ENCODE measurements at regions not wholly inside any gene's neighbourhood (a gene's known extent, or its start where the extent isn't known, plus 50 kb on each side); places are given as distances from the start of the nearest gene placed in this dataset.
"Not testable (repeated sequence)": the region's sequence is repeated elsewhere in the genome, so short reads cannot be mapped to it uniquely, and the experiment has no call there.

- no peak for DNase-seq (ENCODE audit: low read depth)
Observed at GRCh38 chr15:66884115-66884622, 181.2 kb upstream of the SMAD3 start.

GRCh38 chr15:66884661-66885237 is 180.7 kb upstream of the SMAD3 start:
- DNase-seq (ENCODE audit: low read depth): no peak

DNA sequence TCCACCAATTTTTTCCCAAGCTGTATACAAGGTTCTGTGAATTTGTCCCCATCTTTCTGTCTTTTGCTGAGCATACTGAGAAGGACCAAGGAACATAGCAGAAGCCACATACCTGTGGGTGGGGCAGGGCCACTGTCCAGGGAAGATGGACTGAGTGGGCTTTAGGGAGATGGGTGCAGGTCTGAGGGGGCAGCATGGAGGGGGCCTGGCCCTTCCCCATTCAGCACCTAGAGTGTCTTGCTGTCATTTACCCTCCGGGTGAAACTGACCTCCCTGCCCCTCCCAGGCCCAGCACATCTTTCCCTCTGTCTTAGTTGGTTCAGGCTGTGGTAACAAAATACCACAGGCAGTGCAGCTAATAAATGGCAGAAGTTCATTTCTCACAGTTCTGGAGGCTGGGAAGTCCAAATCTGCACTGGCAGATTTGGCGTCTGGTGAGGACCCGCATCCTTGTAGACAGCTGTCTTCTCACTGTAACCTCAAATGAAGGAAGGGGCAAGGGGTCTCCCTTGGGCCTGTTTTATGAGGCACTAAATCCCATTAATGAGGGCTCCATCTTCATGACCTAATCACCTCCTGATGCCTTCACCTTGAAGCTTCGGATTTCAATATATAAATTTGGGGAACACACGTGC is 180.0 kb upstream of the SMAD3 start:
- DNase-seq (ENCODE audit: low read depth): no peak

GRCh38 chr15:66886241-66886675 is 179.1 kb upstream of the SMAD3 start:
- no peak for DNase-seq (ENCODE audit: low read depth)

- no peak for DNase-seq (ENCODE audit: low read depth)
Observed at GRCh38 chr15:66886686-66887273, 178.6 kb upstream of the SMAD3 start.

DNA sequence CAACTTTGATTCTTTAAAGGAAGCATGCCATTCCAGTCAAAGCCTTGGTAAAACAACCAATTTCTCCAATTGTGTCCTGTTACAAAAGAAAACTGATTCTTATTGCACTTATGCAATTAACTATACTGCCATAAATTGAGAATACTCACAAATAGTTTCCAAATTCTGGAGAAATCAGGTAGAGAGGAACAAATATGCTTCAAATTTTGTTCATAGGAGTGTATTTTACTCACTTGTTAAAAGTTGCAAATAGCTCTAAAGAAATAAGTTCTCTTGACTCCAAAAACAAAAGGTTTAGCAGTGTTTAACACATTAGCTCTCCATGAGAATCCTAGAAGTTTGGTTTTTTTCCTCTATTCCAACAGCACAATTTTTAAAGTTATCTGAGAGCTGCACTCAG is 176.1 kb upstream of the SMAD3 start:
- DNase-seq (ENCODE audit: low read depth): not testable (repeated sequence)

GRCh38 chr15:66891776-66892175 is 173.6 kb upstream of the SMAD3 start:
- no peak for DNase-seq (ENCODE audit: low read depth)

- no peak for DNase-seq (ENCODE audit: low read depth)
Observed at GRCh38 chr15:66893294-66893693, 172.1 kb upstream of the SMAD3 start.

DNA sequence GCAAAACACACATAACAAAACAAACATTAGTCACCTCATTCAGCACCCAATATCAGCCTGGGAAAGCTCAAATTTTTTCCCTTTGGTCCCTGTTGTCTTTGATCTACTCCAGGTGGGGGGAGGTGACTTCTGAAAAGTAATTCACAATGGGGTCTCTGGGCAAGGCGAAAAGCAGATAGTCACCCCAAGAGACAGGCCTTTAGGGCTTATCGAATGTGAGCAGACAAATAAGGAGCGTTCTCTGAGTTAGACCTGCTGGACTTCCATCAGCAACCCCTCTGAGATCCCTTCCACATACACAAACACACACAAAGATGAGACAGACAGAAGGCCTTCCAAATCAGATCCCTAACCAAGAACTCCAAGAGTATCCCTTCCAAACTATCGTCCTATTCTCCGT is 171.0 kb upstream of the SMAD3 start:
- DNase-seq (ENCODE audit: low read depth): no peak

- DNase-seq (ENCODE audit: low read depth): no peak
Observed at GRCh38 chr15:66894986-66895780, 170.2 kb upstream of the SMAD3 start.

GRCh38 chr15:66895794-66896453 is 169.5 kb upstream of the SMAD3 start:
- no peak for DNase-seq (ENCODE audit: low read depth)

DNA sequence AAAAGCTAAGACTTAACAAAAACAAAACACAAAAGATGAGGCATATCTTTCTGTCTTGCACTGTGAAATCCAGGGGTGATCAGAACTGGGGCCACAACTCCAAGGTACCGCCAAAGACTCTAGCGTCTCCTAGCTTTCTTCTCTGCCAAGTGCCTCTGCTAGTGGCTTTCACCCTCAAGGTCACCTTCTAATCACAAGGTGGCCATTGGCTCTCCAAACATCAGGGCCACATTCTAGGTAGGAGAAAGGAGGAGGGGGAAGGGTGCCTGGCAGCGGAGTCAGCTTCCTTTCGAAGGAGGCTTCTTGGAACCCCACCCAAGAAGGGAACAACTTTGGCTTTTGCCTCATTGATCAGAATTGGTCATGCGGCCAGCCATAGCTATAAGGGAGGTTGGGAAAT is 168.8 kb upstream of the SMAD3 start:
- DNase-seq (ENCODE audit: low read depth): no peak

GRCh38 chr15:66897416-66897815 is 168.0 kb upstream of the SMAD3 start:
- DNase-seq (ENCODE audit: low read depth): no peak

DNA sequence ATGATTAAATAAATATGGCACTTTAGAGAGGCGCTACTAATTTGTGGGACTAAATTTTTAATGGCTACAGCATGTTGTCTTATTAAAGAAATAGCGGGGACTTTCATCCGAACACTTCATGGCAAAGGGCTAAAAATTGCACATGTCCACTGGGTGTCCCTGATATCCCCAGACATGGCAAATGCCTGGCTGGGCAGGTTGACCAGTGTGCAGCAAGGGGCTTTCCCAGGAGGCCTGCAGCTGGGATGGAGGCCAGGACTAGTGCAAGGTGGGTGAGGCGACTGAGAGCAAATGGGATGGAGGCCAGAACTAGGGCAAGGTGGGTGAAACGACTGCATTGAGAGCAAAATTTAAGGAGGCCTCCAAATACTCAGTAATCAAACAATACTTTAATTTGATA is 167.4 kb upstream of the SMAD3 start:
- no peak for DNase-seq (ENCODE audit: low read depth)

GRCh38 chr15:66898656-66899386 is 166.6 kb upstream of the SMAD3 start:
- DNase-seq (ENCODE audit: low read depth): no peak

DNA sequence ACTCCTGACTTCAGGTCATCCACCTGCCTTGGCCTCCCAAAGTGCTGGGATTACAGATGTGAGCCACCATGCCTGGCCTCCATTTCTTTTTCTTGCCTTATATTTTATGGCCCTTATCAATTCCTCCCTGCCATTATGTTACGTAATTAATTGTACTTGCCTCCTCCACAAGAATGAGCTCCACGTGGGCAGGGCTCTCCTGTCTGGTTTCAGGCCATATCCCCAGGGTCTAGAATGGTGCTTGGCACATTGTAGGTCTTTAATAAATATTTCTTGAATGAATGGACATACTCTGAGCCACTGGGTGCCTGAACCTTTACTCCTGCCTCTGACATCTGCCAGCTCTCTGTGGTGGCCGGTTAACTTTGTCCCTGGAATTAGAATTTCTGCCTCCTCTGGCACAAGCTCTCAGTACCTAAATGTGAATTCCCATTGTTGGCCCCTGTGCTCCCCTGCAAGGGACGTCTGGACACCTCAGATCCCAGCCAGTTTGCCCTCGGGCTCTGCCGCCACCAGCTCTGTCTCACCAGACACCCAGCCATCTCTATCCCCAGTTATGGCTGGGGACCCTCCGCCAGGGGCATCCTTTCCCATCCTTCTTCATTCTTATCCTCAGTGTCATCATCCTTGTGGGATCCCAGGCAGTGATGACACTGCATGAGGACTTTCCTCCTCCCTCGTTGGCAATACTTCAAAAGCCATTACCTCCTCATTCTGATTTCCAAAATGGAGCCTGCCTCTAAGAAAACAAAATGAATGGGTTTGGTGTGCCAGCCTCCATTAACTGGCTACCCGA is 165.6 kb upstream of the SMAD3 start:
- DNase-seq (ENCODE audit: low read depth): no peak

- DNase-seq (ENCODE audit: low read depth): no peak
Observed at GRCh38 chr15:66900586-66901310, 164.7 kb upstream of the SMAD3 start.

GRCh38 chr15:66901336-66902100 is 163.9 kb upstream of the SMAD3 start:
- DNase-seq (ENCODE audit: low read depth): peak; percentile 19

DNA sequence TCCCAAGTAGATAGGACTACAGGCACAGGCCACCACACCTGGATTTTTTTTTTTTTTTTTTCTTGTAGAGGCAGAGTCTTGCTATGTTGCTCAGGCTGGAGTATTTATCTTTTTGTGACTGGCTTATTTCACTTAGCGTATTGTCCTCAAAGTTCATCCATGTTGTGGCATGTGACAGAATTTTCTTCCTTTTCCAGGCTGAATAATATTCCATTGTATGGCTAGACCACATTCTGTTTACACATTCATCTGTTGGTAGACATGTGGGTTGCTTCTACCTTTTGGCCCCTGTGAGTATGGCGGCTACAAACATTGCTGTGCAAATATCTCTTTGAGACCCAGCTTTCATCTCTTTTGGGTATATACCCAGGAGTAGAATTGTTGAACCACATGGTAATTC is 160.2 kb upstream of the SMAD3 start:
- DNase-seq (ENCODE audit: low read depth): no peak

Measured in renal cortical epithelial cell (primary cell).